Calu3 (cell line): ENCODE measurements at regions not wholly inside any gene's neighbourhood (a gene's known extent, or its start where the extent isn't known, plus 50 kb on each side); places are given as distances from the start of the nearest gene placed in this dataset.

Experiments used
- BruUV-seq: library from RNA; stranded (reverse); fragments of 400-500 nt; replicated peaks from 2 replicates; lab custom pipeline; 2021; lab: Mats Ljungman, UMichigan
- CTCF ChIA-PET: fragments of 300-600 bp; sonication (Branson Sonifier 250); formaldehyde crosslinking; loops from one replicate; lab custom pipeline; 2022; ENCODE audit warnings: antibody characterized with exemption; lab: Charles Lee
- DNase-seq: peaks from one replicate; pipeline ENCODE4 v3.0.0; 2022
- H3K27ac Mint-ChIP-seq: one replicate; pipeline ENCODE4 v1.8.0; 2022; ENCODE audit warnings: mixed read lengths; ENCODE audit not compliant: unreplicated experiment
- H3K27me3 Mint-ChIP-seq: one replicate; pipeline ENCODE4 v1.8.0; 2022; ENCODE audit warnings: mixed read lengths; ENCODE audit not compliant: unreplicated experiment
- H3K36me3 Mint-ChIP-seq: one replicate; pipeline ENCODE4 v1.8.0; 2022; ENCODE audit warnings: mild to moderate bottlenecking, moderate library complexity, mixed read lengths; ENCODE audit not compliant: insufficient read depth, unreplicated experiment
- H3K4me1 Mint-ChIP-seq: one replicate; pipeline ENCODE4 v1.8.0; 2022; ENCODE audit warnings: mild to moderate bottlenecking, low read depth, mixed read lengths; ENCODE audit not compliant: unreplicated experiment
- H3K4me3 Mint-ChIP-seq: one replicate; pipeline ENCODE4 v1.8.0; 2022; ENCODE audit warnings: mild to moderate bottlenecking, low read depth, moderate library complexity, mixed read lengths; ENCODE audit not compliant: unreplicated experiment
- H3K9me3 Mint-ChIP-seq: one replicate; pipeline ENCODE4 v1.8.0; 2022; ENCODE audit warnings: low read depth, mixed read lengths; ENCODE audit not compliant: unreplicated experiment
- intact Hi-C: fragments of 100-400 bp; cut with micrococcal nuclease; formaldehyde crosslinking; loops from one replicate; pipeline ENCODE4 v1.10.0; 2022; ENCODE audit not compliant: unreplicated experiment
- TF ChIP-seq, protein P1 (sequence below): fragments of 200-600 bp; IDR thresholded peaks from one replicate; pipeline ENCODE4 v1.8.0; 2022; ENCODE audit warnings: antibody characterized with exemption; ENCODE audit not compliant: unreplicated experiment

DNA sequence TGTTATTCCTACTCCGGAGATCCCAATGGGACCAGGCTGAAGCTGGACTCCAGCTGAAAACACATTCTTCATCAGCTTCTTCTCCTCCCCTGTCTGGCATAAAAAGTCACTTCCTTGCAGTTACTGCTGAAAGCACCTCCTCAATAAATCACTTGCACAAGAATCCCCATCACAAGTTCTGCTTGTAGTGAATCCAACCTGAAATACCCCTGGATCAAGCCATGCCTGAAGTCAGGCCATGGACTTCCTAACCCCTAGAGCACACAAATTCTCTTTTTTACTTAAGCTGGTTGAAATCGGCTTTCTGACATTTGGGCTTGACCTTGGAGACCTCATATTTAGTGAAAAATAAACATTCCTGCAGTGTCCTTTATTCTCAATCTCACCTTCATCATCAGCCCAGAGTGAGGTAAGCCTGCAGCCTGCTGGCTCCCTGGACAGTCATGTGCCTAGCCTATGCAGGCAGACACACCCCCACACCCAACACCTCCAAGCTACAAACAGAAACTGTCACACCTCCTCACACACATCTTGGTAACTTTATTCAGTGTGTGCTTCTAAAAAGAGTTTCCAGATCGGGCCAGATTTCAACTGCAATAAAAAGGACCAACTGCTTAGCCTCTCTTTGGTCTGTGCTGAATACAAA, 51.5 kb upstream of the PTPRT start:
- no peak for DNase-seq
- intact Hi-C loops = no loop called here
- TF ChIP-seq, protein P1, sequence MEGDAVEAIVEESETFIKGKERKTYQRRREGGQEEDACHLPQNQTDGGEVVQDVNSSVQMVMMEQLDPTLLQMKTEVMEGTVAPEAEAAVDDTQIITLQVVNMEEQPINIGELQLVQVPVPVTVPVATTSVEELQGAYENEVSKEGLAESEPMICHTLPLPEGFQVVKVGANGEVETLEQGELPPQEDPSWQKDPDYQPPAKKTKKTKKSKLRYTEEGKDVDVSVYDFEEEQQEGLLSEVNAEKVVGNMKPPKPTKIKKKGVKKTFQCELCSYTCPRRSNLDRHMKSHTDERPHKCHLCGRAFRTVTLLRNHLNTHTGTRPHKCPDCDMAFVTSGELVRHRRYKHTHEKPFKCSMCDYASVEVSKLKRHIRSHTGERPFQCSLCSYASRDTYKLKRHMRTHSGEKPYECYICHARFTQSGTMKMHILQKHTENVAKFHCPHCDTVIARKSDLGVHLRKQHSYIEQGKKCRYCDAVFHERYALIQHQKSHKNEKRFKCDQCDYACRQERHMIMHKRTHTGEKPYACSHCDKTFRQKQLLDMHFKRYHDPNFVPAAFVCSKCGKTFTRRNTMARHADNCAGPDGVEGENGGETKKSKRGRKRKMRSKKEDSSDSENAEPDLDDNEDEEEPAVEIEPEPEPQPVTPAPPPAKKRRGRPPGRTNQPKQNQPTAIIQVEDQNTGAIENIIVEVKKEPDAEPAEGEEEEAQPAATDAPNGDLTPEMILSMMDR = no peak
- CTCF ChIA-PET = no interaction called here
- Mint-ChIP-seq H3K4me1 (no peaks in the 10 kb centered on the region), H3K4me3 (no peak overlapping the region), H3K36me3 (no peaks in the 10 kb centered on the region), H3K27ac (no peak overlapping the region), H3K27me3 (peaks cover 98% of the 10 kb centered on the region), H3K9me3 (peaks cover 4% of the 10 kb centered on the region)
- no TSS peak for BruUV-seq
